Neutrophil (primary cell): ENCODE measurements at regions not wholly inside any gene's neighbourhood (a gene's known extent, or its start where the extent isn't known, plus 50 kb on each side); places are given as distances from the start of the nearest gene placed in this dataset.

Source experiments
- H3K27ac ChIP-seq: fragments of 200-600 bp; sonication (generic); 2 replicates; pipeline ENCODE4 v1.5.1; 2016; ENCODE audit warnings: mild to moderate bottlenecking, moderate library complexity
- H3K27me3 ChIP-seq: fragments of 200-600 bp; sonication (generic); 2 replicates; pipeline ENCODE4 v1.6.0; 2016; ENCODE audit warnings: mild to moderate bottlenecking
- H3K36me3 ChIP-seq: fragments of 200-600 bp; sonication (generic); 2 replicates; pipeline ENCODE4 v1.5.1; 2017
- H3K4me1 ChIP-seq, 2 experiments: fragments of 200-600 bp in 1 of 2; sonication (generic) in 1 of 2; 1 replicate in 1 of 2; 2 replicates in 1 of 2; pipeline versions ENCODE4 v1.5.1 to v1.6.1; 2013 to 2016; ENCODE audit warnings: low read depth in 1 of 2, low read length in 1 of 2, mild to moderate bottlenecking in 1 of 2, moderate library complexity in 1 of 2; ENCODE audit not compliant: control insufficient read depth in 1 of 2, insufficient read depth in 1 of 2
- H3K4me3 ChIP-seq, 2 experiments: fragments of 200-600 bp in 1 of 2; sonication (generic) in 1 of 2; 1 replicate in 1 of 2; 2 replicates in 1 of 2; pipeline ENCODE4 v1.5.1; 2013 to 2016; ENCODE audit warnings: low read depth in 1 of 2, low read length in 1 of 2, mild to moderate bottlenecking in 1 of 2, moderate library complexity in 1 of 2
- H3K9me3 ChIP-seq: fragments of 200-600 bp; sonication (generic); 2 replicates; pipeline ENCODE4 v1.5.1; 2016
- TF ChIP-seq, protein P1 (sequence below): fragments of 200-600 bp; sonication (generic); IDR thresholded peaks from 2 replicates; pipeline ENCODE4 v1.5.1; 2016; ENCODE audit warnings: antibody characterized with exemption

DNA sequence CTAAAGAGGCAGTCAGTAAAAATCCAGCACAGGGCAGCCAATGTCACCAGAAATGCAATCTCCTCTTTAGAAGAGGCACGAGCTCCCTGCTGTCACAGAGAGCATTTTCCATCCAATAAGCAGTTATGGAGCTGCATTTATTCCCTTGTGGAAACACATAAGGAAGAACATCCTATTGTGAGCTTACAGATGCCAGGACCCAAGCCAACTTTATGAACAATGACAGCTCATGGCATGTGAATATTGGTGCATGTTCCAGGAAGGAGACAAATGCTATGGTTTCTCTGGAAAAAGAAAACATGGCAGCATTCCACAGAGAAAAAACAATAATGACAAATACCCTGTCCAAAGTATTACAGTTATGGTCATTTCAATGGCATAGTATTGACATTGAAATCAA lies 955.6 kb downstream of the UQCRFS1 start:
- no peaks in the 10 kb centered on the region for H3K9me3 ChIP-seq
- no peaks in the 10 kb centered on the region for H3K36me3 ChIP-seq
- no peaks in the 10 kb centered on the region for H3K27me3 ChIP-seq
- H3K4me1 ChIP-seq: no peaks in the 10 kb centered on the region
- TF ChIP-seq, protein P1, sequence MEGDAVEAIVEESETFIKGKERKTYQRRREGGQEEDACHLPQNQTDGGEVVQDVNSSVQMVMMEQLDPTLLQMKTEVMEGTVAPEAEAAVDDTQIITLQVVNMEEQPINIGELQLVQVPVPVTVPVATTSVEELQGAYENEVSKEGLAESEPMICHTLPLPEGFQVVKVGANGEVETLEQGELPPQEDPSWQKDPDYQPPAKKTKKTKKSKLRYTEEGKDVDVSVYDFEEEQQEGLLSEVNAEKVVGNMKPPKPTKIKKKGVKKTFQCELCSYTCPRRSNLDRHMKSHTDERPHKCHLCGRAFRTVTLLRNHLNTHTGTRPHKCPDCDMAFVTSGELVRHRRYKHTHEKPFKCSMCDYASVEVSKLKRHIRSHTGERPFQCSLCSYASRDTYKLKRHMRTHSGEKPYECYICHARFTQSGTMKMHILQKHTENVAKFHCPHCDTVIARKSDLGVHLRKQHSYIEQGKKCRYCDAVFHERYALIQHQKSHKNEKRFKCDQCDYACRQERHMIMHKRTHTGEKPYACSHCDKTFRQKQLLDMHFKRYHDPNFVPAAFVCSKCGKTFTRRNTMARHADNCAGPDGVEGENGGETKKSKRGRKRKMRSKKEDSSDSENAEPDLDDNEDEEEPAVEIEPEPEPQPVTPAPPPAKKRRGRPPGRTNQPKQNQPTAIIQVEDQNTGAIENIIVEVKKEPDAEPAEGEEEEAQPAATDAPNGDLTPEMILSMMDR: no peak
- no peak overlapping the region for H3K4me3 ChIP-seq
- H3K27ac ChIP-seq: no peak overlapping the region

DNA sequence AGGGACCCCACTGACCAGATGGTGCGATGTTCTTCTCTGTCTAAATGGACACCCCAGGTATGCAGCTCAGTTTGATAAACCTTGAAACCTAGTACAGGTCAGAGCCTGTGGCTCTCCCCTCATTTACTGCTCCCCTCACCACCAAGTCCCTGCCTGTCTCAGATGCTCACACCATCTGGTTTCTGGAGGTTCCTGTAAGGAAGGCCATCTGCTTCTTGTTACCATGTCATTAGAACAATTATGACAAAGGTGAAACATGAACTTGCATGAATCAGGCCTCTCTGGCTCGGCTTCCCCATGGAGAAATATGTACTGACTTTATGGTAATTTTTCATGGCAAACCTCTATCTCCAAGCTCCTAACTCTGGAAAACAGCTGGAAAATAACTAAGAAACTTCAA lies 965.7 kb downstream of the UQCRFS1 start:
- TF ChIP-seq, protein P1: no peak
- H3K27ac ChIP-seq: no peak overlapping the region
- no peak overlapping the region for H3K4me3 ChIP-seq
- no peaks in the 10 kb centered on the region for H3K9me3 ChIP-seq
- no peaks in the 10 kb centered on the region for H3K27me3 ChIP-seq
- no peaks in the 10 kb centered on the region for H3K36me3 ChIP-seq
- H3K4me1 ChIP-seq: no peaks in the 10 kb centered on the region

DNA sequence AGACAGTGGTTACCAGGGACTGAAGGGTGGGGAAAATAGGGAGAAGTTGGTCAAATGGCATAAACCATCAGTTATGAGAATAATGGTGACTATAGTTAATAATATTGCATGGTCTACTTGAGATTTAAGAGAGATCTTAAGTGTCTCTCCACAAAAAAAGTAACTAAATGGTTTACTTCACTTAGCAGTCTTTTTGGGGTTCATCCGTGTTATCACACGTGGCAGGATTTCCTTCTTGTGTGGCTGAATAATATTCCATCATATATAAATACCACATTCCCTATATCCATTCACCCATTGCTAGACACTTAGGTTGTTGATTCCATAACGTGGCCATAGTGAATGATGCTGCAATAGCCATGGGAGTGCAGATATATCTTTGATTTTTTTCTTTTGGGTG lies 967.0 kb downstream of the UQCRFS1 start:
- TF ChIP-seq, protein P1: no peak

DNA sequence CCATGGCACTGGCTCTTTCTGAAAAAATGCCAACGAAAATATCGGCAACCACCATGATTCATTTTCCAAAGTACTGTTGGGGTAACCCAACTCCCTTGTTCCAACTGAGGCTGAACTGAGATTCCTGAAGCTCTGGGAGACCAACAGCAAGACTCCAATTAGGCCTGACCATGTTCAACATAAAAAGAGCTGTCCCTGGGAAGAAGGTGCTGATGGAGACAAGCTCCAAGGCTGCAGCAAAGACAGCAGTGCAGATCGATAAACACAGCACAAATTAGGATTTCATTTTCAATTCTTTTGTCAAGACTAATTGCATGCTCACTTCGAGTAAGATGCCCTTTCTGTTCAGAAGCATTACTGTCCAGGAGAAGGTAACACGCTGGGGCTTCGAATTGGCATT lies 968.0 kb downstream of the UQCRFS1 start:
- Histone ChIP-seq H3K27ac (no peak overlapping the region), H3K27me3 (no peaks in the 10 kb centered on the region), H3K4me3 (no peak overlapping the region), H3K36me3 (no peaks in the 10 kb centered on the region), H3K9me3 (no peaks in the 10 kb centered on the region), H3K4me1 (no peaks in the 10 kb centered on the region)
- TF ChIP-seq, protein P1: no peak

More for the DNA sequence above, 967.0 kb downstream of the UQCRFS1 start:
- Histone ChIP-seq H3K36me3 (no peaks in the 10 kb centered on the region), H3K9me3 (no peaks in the 10 kb centered on the region), H3K27ac (no peak overlapping the region), H3K4me3 (no peak overlapping the region), H3K4me1 (no peaks in the 10 kb centered on the region), H3K27me3 (no peaks in the 10 kb centered on the region)

- TF ChIP-seq, protein P1: no peak
- no peaks in the 10 kb centered on the region for H3K36me3 ChIP-seq
- no peak overlapping the region for H3K27ac ChIP-seq
- no peaks in the 10 kb centered on the region for H3K27me3 ChIP-seq
- no peak overlapping the region for H3K4me3 ChIP-seq
- no peaks in the 10 kb centered on the region for H3K4me1 ChIP-seq
- no peaks in the 10 kb centered on the region for H3K9me3 ChIP-seq
Observed at GRCh38 chr19:28242317-28242927, 970.5 kb downstream of the UQCRFS1 start.

DNA sequence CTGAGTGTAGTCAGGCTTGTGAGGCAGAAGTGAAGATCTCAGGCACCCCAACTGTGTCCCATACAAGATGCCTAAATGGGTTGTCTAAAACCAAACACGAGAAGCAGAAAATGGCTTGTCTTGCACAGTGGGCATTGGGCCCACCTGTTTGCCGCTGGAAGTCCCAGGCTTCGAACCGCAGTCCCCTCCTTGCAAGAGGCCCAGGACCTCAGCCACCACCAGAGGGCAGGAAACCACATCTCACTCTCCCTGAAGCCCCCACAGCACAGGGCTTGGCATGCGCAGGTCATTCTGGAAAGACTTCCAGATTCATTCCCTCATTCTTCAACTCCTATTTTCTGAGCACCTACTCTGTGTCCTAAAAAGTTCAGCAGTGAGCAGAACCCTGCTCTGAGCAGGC lies 973.7 kb downstream of the UQCRFS1 start:
- TF ChIP-seq, protein P1: no peak
- no peak overlapping the region for H3K4me3 ChIP-seq
- no peaks in the 10 kb centered on the region for H3K36me3 ChIP-seq
- no peaks in the 10 kb centered on the region for H3K27me3 ChIP-seq
- no peaks in the 10 kb centered on the region for H3K9me3 ChIP-seq
- H3K27ac ChIP-seq: no peak overlapping the region
- H3K4me1 ChIP-seq: no peaks in the 10 kb centered on the region
